Neuron (in vitro differentiated cells): ENCODE measurements at regions not wholly inside any gene's neighbourhood (a gene's known extent, or its start where the extent isn't known, plus 50 kb on each side); places are given as distances from the start of the nearest gene placed in this dataset.

ENCODE experiments used
- H2AFZ ChIP-seq: one replicate; pipeline ENCODE4 v1.6.1; 2013; ENCODE audit warnings: low read depth, mild to moderate bottlenecking, inconsistent platforms, low read length, moderate library complexity
- H3K27me3 ChIP-seq: one replicate; pipeline ENCODE4 v1.6.1; 2013; ENCODE audit warnings: low read length; ENCODE audit not compliant: insufficient read depth
- H3K36me3 ChIP-seq: one replicate; pipeline ENCODE4 v1.6.1; 2013; ENCODE audit warnings: low read length; ENCODE audit not compliant: insufficient read depth
- H3K4me1 ChIP-seq: one replicate; pipeline ENCODE4 v1.6.1; 2013; ENCODE audit warnings: low read length; ENCODE audit not compliant: insufficient read depth
- H3K4me3 ChIP-seq: 2 replicates; pipeline ENCODE4 v1.5.1; 2013; ENCODE audit warnings: mild to moderate bottlenecking, low read length, moderate library complexity
- H3K9me3 ChIP-seq: one replicate; pipeline ENCODE4 v1.6.1; 2013; ENCODE audit warnings: low read length

DNA sequence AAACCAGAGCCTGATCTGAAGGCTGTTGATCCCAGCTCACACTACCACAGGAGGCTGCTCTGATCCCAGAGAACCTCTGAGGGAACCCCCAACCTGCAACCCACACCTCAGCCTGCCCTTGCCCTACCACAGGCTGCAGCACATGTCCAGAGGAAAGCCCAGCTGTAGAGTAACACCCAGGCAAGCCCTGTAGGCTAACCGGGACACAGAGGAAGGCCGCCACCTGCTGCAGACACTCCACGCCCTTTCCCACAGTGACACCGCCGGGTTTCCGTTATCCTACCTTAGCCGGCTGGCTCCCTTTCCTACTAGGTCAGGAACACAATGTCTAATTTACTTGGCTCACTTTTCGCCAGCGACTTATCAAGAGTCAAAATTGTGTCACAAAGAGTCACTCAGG is 266.7 kb upstream of the KLHL29 start:
- no peak overlapping the region for H2AFZ ChIP-seq
- no peaks in the 10 kb centered on the region for H3K27me3 ChIP-seq
- no peaks in the 10 kb centered on the region for H3K4me1 ChIP-seq
- H3K36me3 ChIP-seq: no peaks in the 10 kb centered on the region
- H3K9me3 ChIP-seq: no peaks in the 10 kb centered on the region
- no peak overlapping the region for H3K4me3 ChIP-seq

DNA sequence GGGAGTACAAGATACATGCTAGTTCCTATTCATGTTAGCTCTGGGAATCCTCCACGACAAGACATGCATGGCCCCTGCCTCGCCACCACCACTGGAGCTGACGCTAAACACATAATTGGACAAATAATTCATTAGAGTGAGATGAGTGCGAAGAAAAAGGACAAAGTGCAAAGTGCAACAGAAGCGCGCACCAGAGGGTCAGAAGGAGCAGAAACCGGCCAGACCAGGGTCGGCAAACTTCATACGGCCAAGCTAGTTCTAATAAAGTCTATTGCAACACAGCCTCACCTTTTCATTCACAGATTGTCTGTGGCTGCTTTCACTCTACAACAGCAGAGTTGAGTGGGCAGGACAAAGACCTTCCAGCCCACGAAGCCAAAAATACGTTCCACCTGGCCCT is 266.1 kb upstream of the KLHL29 start:
- no peak overlapping the region for H3K4me3 ChIP-seq
- no peaks in the 10 kb centered on the region for H3K9me3 ChIP-seq
- H2AFZ ChIP-seq: no peak overlapping the region
- H3K4me1 ChIP-seq: no peaks in the 10 kb centered on the region
- H3K36me3 ChIP-seq: no peaks in the 10 kb centered on the region
- H3K27me3 ChIP-seq: no peaks in the 10 kb centered on the region

- no peak overlapping the region for H3K4me3 ChIP-seq
- no peaks in the 10 kb centered on the region for H3K36me3 ChIP-seq
- H3K9me3 ChIP-seq: no peaks in the 10 kb centered on the region
- no peak overlapping the region for H2AFZ ChIP-seq
- no peaks in the 10 kb centered on the region for H3K4me1 ChIP-seq
- H3K27me3 ChIP-seq: peaks cover under 1% of the 10 kb centered on the region
Observed at GRCh38 chr2:23120161-23120560, 264.8 kb upstream of the KLHL29 start.

- Histone ChIP-seq H3K4me3 (no peak overlapping the region), H2AFZ (no peak overlapping the region), H3K9me3 (no peaks in the 10 kb centered on the region), H3K36me3 (no peaks in the 10 kb centered on the region), H3K27me3 (peaks cover 4% of the 10 kb centered on the region), H3K4me1 (no peaks in the 10 kb centered on the region)
Observed at GRCh38 chr2:23121968-23122648, 262.9 kb upstream of the KLHL29 start.

DNA sequence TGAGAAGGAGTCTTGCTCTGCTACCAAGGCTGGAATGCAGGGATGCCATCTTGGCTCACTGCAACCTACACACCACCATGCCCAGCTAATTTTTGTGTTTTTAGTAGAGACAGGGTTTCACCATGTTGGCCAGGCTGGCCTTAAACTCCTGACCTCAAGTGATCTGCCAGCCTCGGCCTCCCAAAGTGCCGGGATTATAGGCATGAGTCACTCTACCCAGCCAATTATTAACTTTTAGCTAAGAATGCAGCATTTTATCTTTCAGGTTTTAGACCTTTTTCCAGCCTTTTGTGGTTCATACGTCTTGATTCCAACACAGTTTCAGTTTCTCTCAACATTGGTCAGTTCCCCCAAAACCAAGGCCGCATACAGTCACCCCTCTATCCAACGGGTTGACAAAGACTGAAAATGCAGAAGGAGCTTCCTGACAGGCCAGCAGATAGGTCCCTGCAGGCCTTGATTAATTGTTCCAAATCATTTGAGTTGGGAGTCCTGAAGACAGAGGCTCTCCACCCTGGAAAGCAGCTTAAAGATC is 262.2 kb upstream of the KLHL29 start:
- Histone ChIP-seq H3K27me3 (peaks cover 4% of the 10 kb centered on the region), H3K4me1 (no peaks in the 10 kb centered on the region), H3K36me3 (no peaks in the 10 kb centered on the region), H3K9me3 (no peaks in the 10 kb centered on the region), H2AFZ (no peak overlapping the region), H3K4me3 (no peak overlapping the region)

- Histone ChIP-seq H3K27me3 (peaks cover 4% of the 10 kb centered on the region), H3K4me3 (no peak overlapping the region), H3K4me1 (no peaks in the 10 kb centered on the region), H3K9me3 (no peaks in the 10 kb centered on the region), H2AFZ (no peak overlapping the region), H3K36me3 (no peaks in the 10 kb centered on the region)
Observed at GRCh38 chr2:23123686-23124085, 261.3 kb upstream of the KLHL29 start.

DNA sequence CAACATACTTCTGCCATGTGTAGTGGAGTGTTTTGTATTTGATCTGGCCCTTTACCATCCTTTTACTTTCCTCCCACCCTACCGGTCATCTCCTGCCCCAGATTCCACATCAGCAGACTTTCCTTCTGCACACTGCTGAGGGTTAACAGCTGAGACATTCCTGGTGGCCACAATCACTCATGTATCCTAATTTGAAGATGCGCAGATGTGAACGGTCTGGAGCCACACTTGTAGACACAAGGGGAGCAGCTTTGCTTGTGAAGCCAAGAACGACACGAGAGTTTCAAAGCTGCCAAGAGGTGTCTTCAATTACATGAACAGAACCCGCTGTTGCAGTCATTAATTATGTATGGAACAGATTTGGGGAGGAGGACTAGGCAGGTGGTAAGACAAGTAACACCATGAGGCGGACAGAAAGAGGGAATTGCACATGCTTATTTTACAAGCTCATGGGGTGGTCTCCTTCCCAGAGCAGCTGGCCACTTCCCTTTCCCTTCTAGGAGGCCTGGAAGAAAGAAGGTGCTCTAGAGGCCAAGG is 260.7 kb upstream of the KLHL29 start:
- Histone ChIP-seq H3K9me3 (no peaks in the 10 kb centered on the region), H3K36me3 (no peaks in the 10 kb centered on the region), H3K4me1 (no peaks in the 10 kb centered on the region), H3K4me3 (no peak overlapping the region), H3K27me3 (peaks cover 4% of the 10 kb centered on the region), H2AFZ (no peak overlapping the region)

DNA sequence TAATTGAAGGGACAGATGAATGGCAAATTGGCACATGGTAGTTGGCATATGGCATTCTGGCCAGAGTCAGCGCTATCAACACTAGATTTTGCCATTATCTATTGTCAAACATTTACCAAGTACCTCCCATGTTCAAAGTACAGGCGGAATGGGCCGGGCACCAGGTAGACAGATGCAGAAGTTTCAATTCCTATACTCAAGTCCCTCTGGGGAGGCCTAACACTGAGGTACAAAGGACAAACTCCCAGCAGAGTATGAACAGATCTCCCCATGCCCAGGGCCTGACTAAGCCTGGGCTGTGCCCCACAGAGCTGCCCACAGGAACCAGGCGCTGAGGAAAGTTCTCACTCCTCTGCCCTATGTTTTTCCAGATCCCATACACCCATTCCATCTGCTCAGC is 257.5 kb upstream of the KLHL29 start:
- Histone ChIP-seq H3K4me1 (no peaks in the 10 kb centered on the region), H3K27me3 (peaks cover 4% of the 10 kb centered on the region), H3K36me3 (no peaks in the 10 kb centered on the region), H3K9me3 (no peaks in the 10 kb centered on the region), H2AFZ (no peak overlapping the region), H3K4me3 (no peak overlapping the region)

DNA sequence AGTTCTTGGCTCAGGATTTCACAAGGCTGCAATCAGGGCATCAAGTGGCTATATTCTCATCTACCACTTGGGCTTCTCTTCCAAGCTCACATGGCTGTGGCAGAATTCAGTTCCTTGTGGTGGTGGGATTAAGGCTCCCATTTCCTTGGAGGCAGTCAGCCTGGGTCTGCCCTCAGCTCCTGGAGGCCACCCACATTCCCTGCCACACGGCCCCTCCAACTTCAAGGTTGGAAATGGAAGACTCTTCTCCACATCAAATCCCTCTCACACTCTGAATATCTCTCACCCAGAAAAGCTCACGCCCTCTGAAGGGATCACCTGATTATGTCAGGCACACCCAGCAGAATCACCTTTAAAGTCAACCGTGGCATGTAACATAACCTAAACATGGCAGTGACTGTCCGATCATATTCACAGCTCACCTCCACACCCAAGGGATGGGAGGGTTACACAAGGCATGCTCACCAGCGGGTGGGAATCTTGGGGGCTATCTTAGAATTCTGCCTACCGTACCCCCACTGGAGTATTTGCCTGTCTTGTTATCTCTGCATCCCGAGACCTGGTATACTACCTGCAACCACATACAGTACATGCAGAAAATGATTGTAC is 256.2 kb upstream of the KLHL29 start:
- H3K4me1 ChIP-seq: no peaks in the 10 kb centered on the region

DNA sequence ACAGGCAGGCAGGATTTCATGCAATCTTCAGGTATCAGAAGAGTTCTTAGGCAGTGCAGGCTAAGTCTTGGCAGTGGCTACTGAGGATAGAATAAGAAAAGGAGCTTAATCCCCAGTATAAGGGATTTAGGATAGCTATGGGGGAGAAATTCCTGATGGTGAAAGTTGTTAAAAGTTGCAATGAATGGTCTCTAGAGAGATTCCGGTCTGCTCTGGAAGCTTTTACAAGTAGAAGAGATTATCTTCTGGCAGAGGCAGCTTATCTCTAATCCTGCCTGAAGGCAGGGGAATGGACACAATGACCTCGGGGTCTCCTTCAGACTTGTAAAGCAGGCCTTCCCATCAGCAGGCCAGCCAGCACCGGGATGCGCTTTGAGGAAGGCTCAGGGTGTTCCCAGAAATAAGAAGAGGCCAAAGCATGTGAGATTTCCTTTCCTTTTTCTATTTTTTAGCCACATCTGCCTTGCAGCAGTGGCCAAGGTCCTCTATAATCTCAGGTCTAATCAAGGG is 253.9 kb upstream of the KLHL29 start:
- H3K4me1 ChIP-seq: no peaks in the 10 kb centered on the region
- no peak overlapping the region for H2AFZ ChIP-seq

More for the DNA sequence above, 256.2 kb upstream of the KLHL29 start:
- Histone ChIP-seq H3K9me3 (no peaks in the 10 kb centered on the region), H2AFZ (no peak overlapping the region), H3K27me3 (peaks cover 4% of the 10 kb centered on the region), H3K4me3 (no peak overlapping the region), H3K36me3 (no peaks in the 10 kb centered on the region)

DNA sequence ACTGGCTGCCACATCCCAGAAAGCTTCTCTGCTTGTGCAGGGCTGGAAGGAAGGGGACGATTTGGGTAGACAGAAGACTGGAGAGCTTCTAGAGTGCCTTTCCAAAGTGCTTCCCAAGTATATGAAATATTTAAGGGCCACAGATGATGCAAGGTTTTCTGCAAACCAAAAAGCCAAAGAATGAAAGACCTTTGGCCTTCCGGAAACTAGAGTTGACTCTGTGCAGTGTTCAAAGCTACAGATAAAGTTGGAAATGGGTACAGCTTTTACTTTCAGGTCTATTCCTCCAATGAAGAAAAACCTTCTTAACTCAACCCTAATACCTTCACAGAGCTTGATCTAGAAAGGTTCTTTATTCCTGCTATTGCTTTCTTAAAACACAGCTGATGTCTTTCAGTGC is 253.0 kb upstream of the KLHL29 start:
- Histone ChIP-seq H3K4me1 (no peaks in the 10 kb centered on the region), H2AFZ (no peak overlapping the region), H3K4me3 (no peak overlapping the region), H3K9me3 (no peaks in the 10 kb centered on the region), H3K36me3 (no peaks in the 10 kb centered on the region), H3K27me3 (no peaks in the 10 kb centered on the region)

More for the DNA sequence above, 253.9 kb upstream of the KLHL29 start:
- Histone ChIP-seq H3K4me3 (no peak overlapping the region), H3K36me3 (no peaks in the 10 kb centered on the region), H3K9me3 (no peaks in the 10 kb centered on the region), H3K27me3 (no peaks in the 10 kb centered on the region)

DNA sequence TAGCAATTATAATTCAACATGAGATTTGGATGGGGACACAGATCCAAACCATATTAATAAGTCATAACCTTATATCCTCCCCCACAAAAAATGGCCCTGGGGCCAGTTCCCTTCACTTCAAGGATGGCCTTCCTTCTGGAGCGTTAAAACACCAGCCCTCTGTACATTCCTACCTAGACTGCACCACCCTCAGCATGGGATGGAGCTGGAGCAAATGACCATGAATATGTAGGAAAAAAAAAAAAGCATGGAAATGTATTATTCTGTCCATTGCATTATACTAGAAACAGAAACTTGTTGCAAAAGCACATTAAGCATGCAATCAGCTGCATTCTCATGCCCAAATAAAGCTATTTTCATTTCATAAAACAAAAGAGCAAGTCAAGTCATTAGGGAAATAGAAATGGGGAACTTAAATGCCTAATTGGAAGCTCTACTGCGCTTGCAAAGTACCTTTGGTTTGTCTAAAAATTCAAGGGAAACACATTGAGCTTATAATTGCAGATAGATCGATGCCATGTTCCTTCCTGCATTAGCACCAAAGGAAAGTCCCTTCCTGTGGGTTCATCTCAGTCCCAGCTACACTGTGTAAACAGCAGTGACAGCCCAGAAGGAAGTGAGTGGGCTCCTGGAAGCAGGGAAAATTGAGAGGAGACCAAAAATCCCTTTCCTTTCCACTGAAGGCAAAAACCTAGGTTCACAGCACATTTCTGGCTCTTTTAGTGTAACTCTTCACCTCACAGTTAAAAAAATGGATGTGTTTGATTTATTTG is 252.0 kb upstream of the KLHL29 start:
- no peaks in the 10 kb centered on the region for H3K4me1 ChIP-seq
- H3K27me3 ChIP-seq: no peaks in the 10 kb centered on the region
- no peak overlapping the region for H3K4me3 ChIP-seq
- no peaks in the 10 kb centered on the region for H3K9me3 ChIP-seq
- no peak overlapping the region for H2AFZ ChIP-seq
- H3K36me3 ChIP-seq: no peaks in the 10 kb centered on the region

DNA sequence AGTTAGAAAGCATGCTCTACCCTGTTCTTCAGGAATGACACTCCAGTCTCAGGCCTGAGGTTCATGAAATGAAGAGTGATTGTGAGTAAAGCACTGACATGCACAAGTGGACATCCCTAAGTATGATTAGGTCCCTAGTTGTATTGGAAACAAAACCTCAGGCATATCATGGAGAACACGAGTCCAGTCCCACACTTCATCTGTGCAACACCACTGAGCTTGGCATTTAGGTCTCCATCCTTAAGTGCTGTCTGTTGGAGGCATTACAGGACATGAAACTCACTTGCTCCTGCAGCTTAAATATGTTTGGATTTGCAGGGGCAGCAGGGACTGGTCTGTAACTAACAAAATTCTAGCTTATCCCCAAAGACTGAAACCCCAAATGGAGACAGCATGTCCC is 250.3 kb upstream of the KLHL29 start:
- H3K36me3 ChIP-seq: no peaks in the 10 kb centered on the region
- no peaks in the 10 kb centered on the region for H3K4me1 ChIP-seq
- no peaks in the 10 kb centered on the region for H3K9me3 ChIP-seq
- H2AFZ ChIP-seq: no peak overlapping the region
- H3K4me3 ChIP-seq: no peak overlapping the region
- H3K27me3 ChIP-seq: no peaks in the 10 kb centered on the region
